Left colon (tissue), 2 donors: ENCODE measurements at regions not wholly inside any gene's neighbourhood (a gene's known extent, or its start where the extent isn't known, plus 50 kb on each side); places are given as distances from the start of the nearest gene placed in this dataset.

Experiments
- ATAC-seq: fragments of 200-7000 bp; cut with Tn5 transposase; one replicate; pipeline ENCODE4 v1.9.1; 2020; ENCODE audit warnings: mild to moderate bottlenecking, moderate library complexity
- DNase-seq, 2 donors: peaks; one replicate each; pipeline ENCODE4 v3.0.0-alpha.2; 2020
- intact Hi-C, 2 donors: fragments of 100-400 bp; cut with DNase I in 1 of 2; cut with micrococcal nuclease in 1 of 2; formaldehyde crosslinking; loops; one replicate each; pipeline versions ENCODE4 v1.11.2 to v1.14.0; 2022; cut with DNase I, micrococcal nuclease
- donor health status: DM: no; HTN: no; CAD: no.
- donor health status: DM: yes; HTN: yes; CAD: no.

- DNase-seq (no peak), ATAC-seq (no peak)
- intact Hi-C loops, result no loop called here
Observed at GRCh38 chr17:51526507-51526906, 266.2 kb downstream of the UTP18 start.

GRCh38 chr17:51527225-51527982 lies 267.1 kb downstream of the UTP18 start:
- intact Hi-C loops, result no loop called here
- no peak for DNase-seq
- ATAC-seq, result no peak

DNA sequence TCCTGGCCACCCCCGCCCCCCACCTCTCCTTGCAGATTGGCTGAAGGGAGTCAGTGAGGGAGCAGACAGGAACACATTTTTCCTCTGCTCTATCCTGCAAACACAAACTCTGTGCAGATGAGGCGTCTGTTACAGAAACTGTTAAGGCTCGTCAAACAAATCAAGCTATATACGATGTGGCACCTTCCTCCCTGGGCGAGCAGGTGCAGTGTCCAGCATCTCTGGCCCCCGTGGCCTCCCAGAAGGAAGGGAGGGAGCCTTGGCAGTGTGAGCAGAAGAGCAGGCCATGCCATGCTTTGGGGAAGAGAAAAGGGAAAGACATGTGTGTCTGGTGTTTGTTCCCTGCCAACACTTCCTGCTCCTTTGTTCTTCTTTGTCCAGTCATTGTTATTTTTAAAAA lies 267.8 kb downstream of the UTP18 start:
- intact Hi-C loops, result no loop called here
- DNase-seq, result no peak
- ATAC-seq, result no peak

DNA sequence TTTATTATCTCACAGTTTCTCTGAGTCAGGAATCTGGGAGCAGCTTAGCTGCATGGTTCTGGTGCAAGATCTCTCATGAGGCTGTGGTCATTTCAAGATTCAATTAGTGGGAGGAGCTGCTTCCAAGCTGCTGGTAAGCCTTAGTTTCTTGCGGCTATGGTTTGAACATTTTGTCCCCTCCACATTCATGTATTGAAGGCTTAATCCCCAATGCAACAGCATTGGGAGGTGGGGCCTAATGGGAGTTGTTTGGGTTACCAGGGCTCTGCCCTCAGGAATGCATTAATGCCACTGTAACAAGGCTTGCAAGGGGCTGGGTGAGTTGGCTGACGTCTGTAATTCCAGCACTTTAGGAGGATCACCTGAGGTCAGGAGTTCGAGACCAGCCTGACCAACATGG lies 272.9 kb downstream of the UTP18 start:
- DNase-seq, result no peak
- no peak for ATAC-seq
- intact Hi-C loops, result no loop called here

GRCh38 chr17:51533821-51534220 lies 273.5 kb downstream of the UTP18 start:
- no peak for ATAC-seq
- intact Hi-C loops, result no loop called here
- DNase-seq, result no peak

- DNase-seq, result no peak
- intact Hi-C loops, result no loop called here
- no peak for ATAC-seq
Observed at GRCh38 chr17:51536627-51537026, 276.3 kb downstream of the UTP18 start.

DNA sequence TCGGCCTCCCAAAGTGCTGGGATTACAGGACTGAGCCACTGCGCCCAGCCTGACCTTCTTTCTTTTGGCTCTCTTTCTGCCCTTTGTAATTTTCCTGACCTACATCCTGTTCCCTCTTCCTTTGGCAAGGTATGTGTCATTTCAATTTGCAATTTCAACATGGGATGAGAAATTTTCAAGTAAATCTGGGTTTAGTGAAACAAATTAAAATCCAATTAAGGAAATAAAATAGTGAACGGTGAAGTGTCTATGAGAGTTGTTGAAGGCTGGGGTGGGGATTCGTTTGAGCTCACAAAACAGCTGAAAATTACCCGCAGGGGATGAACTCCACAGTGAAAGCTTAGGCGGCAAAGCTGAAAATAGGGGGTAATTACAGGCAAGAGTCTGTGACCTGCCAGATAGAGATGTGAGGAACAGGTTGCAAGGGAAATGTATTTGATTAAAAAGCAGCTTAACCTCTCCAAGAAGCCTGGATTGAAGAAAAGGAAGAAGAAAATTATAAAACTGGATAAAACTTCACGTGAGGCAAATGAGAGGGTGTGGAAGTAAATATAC lies 277.7 kb downstream of the UTP18 start:
- intact Hi-C loops, result no loop called here
- ATAC-seq (no peak), DNase-seq (no peak)

- no peak for ATAC-seq
- no peak for DNase-seq
- intact Hi-C loops, result no loop called here
Observed at GRCh38 chr17:51540151-51540550, 279.8 kb downstream of the UTP18 start.

DNA sequence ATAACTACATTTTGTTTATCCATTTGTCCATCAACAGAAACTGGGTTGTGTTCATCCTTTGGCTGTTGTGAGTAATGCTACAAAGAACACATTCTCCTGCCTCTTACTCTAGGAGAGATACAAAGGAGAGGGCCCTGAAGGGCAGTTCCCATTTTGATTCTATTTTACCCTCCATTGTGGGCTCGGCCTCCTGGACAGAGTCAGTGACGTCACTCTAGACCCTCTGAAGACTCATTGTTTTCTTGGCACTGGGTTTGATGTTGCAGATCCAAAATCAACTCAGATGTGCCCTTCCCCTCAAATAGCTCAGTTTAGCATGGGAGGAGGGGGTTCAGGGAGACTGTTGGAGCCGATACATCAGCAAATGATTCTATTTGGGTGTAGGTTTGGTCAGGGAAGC lies 280.9 kb downstream of the UTP18 start:
- intact Hi-C loops, result no loop called here
- ATAC-seq (no peak), DNase-seq (no peak)

- intact Hi-C loops, result no loop called here
- DNase-seq, result no peak
- ATAC-seq, result no peak
Observed at GRCh38 chr17:51546114-51546513, 285.8 kb downstream of the UTP18 start.

GRCh38 chr17:51548125-51548524 lies 287.8 kb downstream of the UTP18 start:
- no peak for ATAC-seq
- intact Hi-C loops, result no loop called here
- DNase-seq, result no peak

- intact Hi-C loops, result no loop called here
- no peak for ATAC-seq
- DNase-seq, result no peak
Observed at GRCh38 chr17:51555153-51555552, 294.8 kb downstream of the UTP18 start.

DNA sequence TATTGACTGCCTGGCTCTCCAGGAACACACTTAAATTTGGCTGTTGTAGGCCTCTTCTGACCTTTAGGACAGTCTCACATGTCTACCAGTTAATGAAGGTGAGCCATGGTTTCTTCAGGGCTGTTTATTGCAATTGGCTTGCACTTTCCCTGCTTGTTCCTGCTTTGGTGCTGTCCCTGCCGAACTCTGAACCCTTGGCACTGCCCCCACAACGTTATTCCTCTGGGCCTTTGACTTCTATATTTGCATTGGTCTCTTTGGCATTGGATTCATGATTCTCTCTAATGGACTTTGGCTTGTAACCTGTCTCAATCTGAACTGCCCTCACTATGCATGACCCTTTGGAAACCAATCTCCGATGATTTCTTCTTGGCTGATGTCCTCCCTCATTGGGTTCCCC lies 299.4 kb downstream of the UTP18 start:
- intact Hi-C loops, result no loop called here
- no peak for DNase-seq
- ATAC-seq, result no peak

DNA sequence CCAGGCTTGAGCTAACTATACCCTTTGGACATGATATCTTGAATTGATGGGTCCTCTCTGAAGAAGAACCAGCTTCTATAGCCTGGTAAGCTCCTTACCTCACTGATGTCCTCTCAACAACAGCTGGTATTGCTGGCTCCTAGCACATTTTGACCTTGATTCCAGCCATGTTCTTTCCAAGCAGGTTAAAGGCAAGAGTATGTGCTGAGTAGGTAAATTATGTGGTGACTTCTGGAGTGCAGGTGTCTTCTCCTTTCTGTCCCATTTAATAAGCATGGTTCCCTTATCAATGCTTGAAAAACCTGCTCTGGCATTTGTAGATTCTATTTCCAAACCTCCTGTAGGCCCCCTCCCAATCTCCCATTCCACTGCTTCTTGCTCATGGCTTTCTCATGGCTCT lies 300.1 kb downstream of the UTP18 start:
- ATAC-seq, result no peak
- intact Hi-C loops, result no loop called here
- no peak for DNase-seq

DNA sequence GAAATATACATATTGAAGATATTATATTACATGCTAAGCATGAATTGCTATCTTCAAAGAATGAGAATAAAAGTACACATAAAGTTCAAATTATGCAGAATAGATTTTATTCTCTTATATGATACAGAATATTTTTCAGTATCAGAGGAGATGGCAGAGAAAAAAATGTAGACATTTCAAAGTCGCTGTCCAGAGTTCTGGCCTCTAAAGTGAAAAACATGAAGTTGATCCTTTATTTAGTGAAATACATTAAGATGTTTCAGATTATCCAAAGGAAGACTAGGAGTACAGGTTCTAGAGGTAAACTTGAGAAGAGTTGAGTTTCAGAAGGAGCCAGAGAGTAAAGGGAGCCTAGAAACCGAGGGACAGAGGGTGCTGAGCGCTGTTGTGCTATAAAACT lies 303.6 kb downstream of the UTP18 start:
- no peak for ATAC-seq
- intact Hi-C loops, result no loop called here
- DNase-seq, result no peak

- intact Hi-C loops, result no loop called here
- no peak for DNase-seq
- no peak for ATAC-seq
Observed at GRCh38 chr17:51572115-51572514, 311.8 kb downstream of the UTP18 start.
